ENCODE measurements at regions not wholly inside any gene's neighbourhood (a gene's known extent, or its start where the extent isn't known, plus 50 kb on each side); places are given as distances from the start of the nearest gene placed in this dataset.

- no peak overlapping the region for H3K27ac Mint-ChIP-seq (ENCODE audit: unreplicated experiment)
- TF ChIP-seq CTCF (conservative IDR thresholded peaks at IDR 0.05) = no peak
- H3K36me3 Mint-ChIP-seq (ENCODE audit: low read depth) = no peaks in the 10 kb centered on the region
- no peak overlapping the region for H3K4me3 Mint-ChIP-seq
- H3K27me3 Mint-ChIP-seq (ENCODE audit: low read depth) = peaks cover 4% of the 10 kb centered on the region
- no peaks in the 10 kb centered on the region for H3K9me3 Mint-ChIP-seq
- DNase-seq (ENCODE audit: low read depth, low spot score) = no peak
- H3K4me1 Mint-ChIP-seq = peaks cover 8% of the 10 kb centered on the region
These were observed 162.7 kb upstream of the IRX2 start for GRCh38 chr5:2914022-2914661.

GRCh38 chr5:2913281-2913680 is 161.8 kb upstream of the IRX2 start:
- DNase-seq (ENCODE audit: low read depth, low spot score) = no peak
- H3K27ac Mint-ChIP-seq (ENCODE audit: unreplicated experiment) = no peak overlapping the region
- no peaks in the 10 kb centered on the region for H3K36me3 Mint-ChIP-seq (ENCODE audit: low read depth)
- H3K27me3 Mint-ChIP-seq (ENCODE audit: low read depth) = peaks cover 4% of the 10 kb centered on the region
- no peak for TF ChIP-seq CTCF (conservative IDR thresholded peaks at IDR 0.05)
- no peak overlapping the region for H3K4me3 Mint-ChIP-seq
- no peaks in the 10 kb centered on the region for H3K9me3 Mint-ChIP-seq
- H3K4me1 Mint-ChIP-seq = peaks cover 8% of the 10 kb centered on the region

GRCh38 chr5:2912741-2913140 is 161.3 kb upstream of the IRX2 start:
- DNase-seq (ENCODE audit: low read depth, low spot score) = no peak
- no peak overlapping the region for H3K27ac Mint-ChIP-seq (ENCODE audit: unreplicated experiment)
- no peaks in the 10 kb centered on the region for H3K9me3 Mint-ChIP-seq
- H3K4me1 Mint-ChIP-seq = peaks cover 8% of the 10 kb centered on the region
- peaks cover under 1% of the 10 kb centered on the region for H3K27me3 Mint-ChIP-seq (ENCODE audit: low read depth)
- no peak overlapping the region for H3K4me3 Mint-ChIP-seq
- H3K36me3 Mint-ChIP-seq (ENCODE audit: low read depth) = no peaks in the 10 kb centered on the region
- no peak for TF ChIP-seq CTCF (conservative IDR thresholded peaks at IDR 0.05)

GRCh38 chr5:2910401-2911175 is 159.1 kb upstream of the IRX2 start:
- no peak overlapping the region for H3K27ac Mint-ChIP-seq (ENCODE audit: unreplicated experiment)
- no peak for DNase-seq (ENCODE audit: low read depth, low spot score)
- H3K36me3 Mint-ChIP-seq (ENCODE audit: low read depth) = no peaks in the 10 kb centered on the region
- no peak overlapping the region for H3K4me3 Mint-ChIP-seq
- no peaks in the 10 kb centered on the region for H3K9me3 Mint-ChIP-seq
- peaks cover 8% of the 10 kb centered on the region for H3K4me1 Mint-ChIP-seq
- TF ChIP-seq CTCF (conservative IDR thresholded peaks at IDR 0.05) = no peak
- no peaks in the 10 kb centered on the region for H3K27me3 Mint-ChIP-seq (ENCODE audit: low read depth)

- no peak overlapping the region for H3K4me3 Mint-ChIP-seq
- no peaks in the 10 kb centered on the region for H3K27me3 Mint-ChIP-seq (ENCODE audit: low read depth)
- no peaks in the 10 kb centered on the region for H3K4me1 Mint-ChIP-seq
- no peak for TF ChIP-seq CTCF (conservative IDR thresholded peaks at IDR 0.05)
- DNase-seq (ENCODE audit: low read depth, low spot score) = no peak
- H3K9me3 Mint-ChIP-seq = no peaks in the 10 kb centered on the region
- no peak overlapping the region for H3K27ac Mint-ChIP-seq (ENCODE audit: unreplicated experiment)
- H3K36me3 Mint-ChIP-seq (ENCODE audit: low read depth) = no peaks in the 10 kb centered on the region
These were observed 157.6 kb upstream of the IRX2 start for GRCh38 chr5:2909035-2909434.
